H1 (cell line): ENCODE measurements at regions not wholly inside any gene's neighbourhood (a gene's known extent, or its start where the extent isn't known, plus 50 kb on each side); places are given as distances from the start of the nearest gene placed in this dataset.

Source experiments
- CBX5 ChIP-seq: fragments of 300-800, 300-1000 bp; sonication (generic); IDR thresholded peaks from 2 replicates; pipeline ENCODE4 v1.7.1; 2016; ENCODE audit warnings: antibody characterized with exemption, low read length, low read depth
- CBX8 ChIP-seq: fragments of 300-800, 300-1000 bp; sonication (generic); IDR thresholded peaks from 2 replicates; pipeline ENCODE4 v1.7.1; 2016; ENCODE audit warnings: low read depth, low read length, borderline replicate concordance
- EP300 ChIP-seq, 2 experiments: IDR thresholded peaks; 1 replicate in 1 of 2; 2 replicates in 1 of 2; pipeline ENCODE4 v1.6.1; 2011 to 2012; ENCODE audit warnings: low read depth in 2 of 2, low read length in 2 of 2, mild to moderate bottlenecking in 2 of 2, borderline replicate concordance in 1 of 2, inconsistent platforms in 1 of 2, moderate library complexity in 1 of 2
- MAFK ChIP-seq: IDR thresholded peaks from 2 replicates; pipeline ENCODE4 v1.6.1; 2012; ENCODE audit warnings: low read depth, mild to moderate bottlenecking, improper control_type of control experiment, low read length
- POLR2AphosphoS5 ChIP-seq: IDR thresholded peaks from 2 replicates; pipeline ENCODE4 v1.6.1; 2011; ENCODE audit warnings: low read depth, low read length
- RFX5 ChIP-seq: IDR thresholded peaks from 2 replicates; pipeline ENCODE4 v1.6.1; 2011; ENCODE audit warnings: low read depth, low read length, improper control_type of control experiment, borderline replicate concordance

- TF ChIP-seq RFX5 (no peak), EP300 (IDR thresholded peaks at IDR 0.05; ENCODE audit: borderline replicate concordance in 1 of 2, low read depth in 2 of 2, low read length in 2 of 2) (no peak), CBX5 (no peak), CBX8 (no peak), MAFK (no peak), POLR2AphosphoS5 (no peak)
Observed at GRCh38 chr14:38129705-38130104, 78.0 kb upstream of the SSTR1 start (continued).
